HCT116 (cell line): ENCODE measurements at regions not wholly inside any gene's neighbourhood (a gene's known extent, or its start where the extent isn't known, plus 50 kb on each side); places are given as distances from the start of the nearest gene placed in this dataset.

ENCODE experiments used
- CBX3 ChIP-seq: IDR thresholded peaks from 2 replicates; pipeline ENCODE4 v1.6.1; 2012; ENCODE audit warnings: low read depth
- CEBPB ChIP-seq: IDR thresholded peaks from 2 replicates; pipeline ENCODE4 v1.6.1; 2012; ENCODE audit warnings: low read depth
- CTCF ChIP-seq, 3 experiments: fragments of 200-600 bp in 1 of 3; sonication (generic) in 1 of 3; IDR thresholded peaks in 2 of 3; conservative IDR thresholded peaks in 1 of 3; 2 replicates each; pipeline ENCODE4 v1.5.1; 2012 to 2017; ENCODE audit warnings: low read depth in 2 of 3, low read length in 2 of 3, antibody characterized with exemption in 1 of 3, borderline replicate concordance in 1 of 3, control low read depth in 1 of 3, mild to moderate bottlenecking in 1 of 3, mixed read lengths in 1 of 3, mixed run types in 1 of 3, moderate library complexity in 1 of 3; ENCODE audit not compliant: insufficient read depth in 1 of 3
- EZH2 ChIP-seq: fragments of 200-600 bp; sonication (generic); IDR thresholded peaks from 2 replicates; pipeline ENCODE4 v1.6.1; 2017; ENCODE audit warnings: antibody characterized with exemption, mixed run types
- POLR2A ChIP-seq: IDR thresholded peaks from 2 replicates; pipeline ENCODE4 v1.7.0; 2011; ENCODE audit warnings: borderline replicate concordance; ENCODE audit not compliant: insufficient read depth, insufficient read length; ENCODE audit errors: extremely low read depth
- YY1 ChIP-seq: IDR thresholded peaks from 2 replicates; pipeline ENCODE4 v1.6.1; 2011; ENCODE audit warnings: low read length, low read depth, moderate library complexity, mild to moderate bottlenecking; ENCODE audit not compliant: insufficient replicate concordance; ENCODE audit errors: extremely low read depth
- TF ChIP-seq, protein P1 (sequence below): IDR thresholded peaks from 2 replicates; pipeline ENCODE4 v1.6.1; 2012

GRCh38 chr2:39570130-39570555 is 95.6 kb upstream of the TMEM178A start:
- TF ChIP-seq CTCF (IDR thresholded peaks at IDR 0.05 in 2 of 3, conservative IDR thresholded peaks at IDR 0.05 in 1 of 3; ENCODE audit: borderline replicate concordance in 1 of 3, insufficient read depth in 1 of 3, low read depth in 2 of 3, low read length in 2 of 3) = no peak
- no peak for TF ChIP-seq POLR2A
- TF ChIP-seq CEBPB = no peak
- no peak for TF ChIP-seq CBX3
- TF ChIP-seq, protein P1, sequence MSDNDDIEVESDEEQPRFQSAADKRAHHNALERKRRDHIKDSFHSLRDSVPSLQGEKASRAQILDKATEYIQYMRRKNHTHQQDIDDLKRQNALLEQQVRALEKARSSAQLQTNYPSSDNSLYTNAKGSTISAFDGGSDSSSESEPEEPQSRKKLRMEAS = no peak
- TF ChIP-seq EZH2 = no peak
- no peak for TF ChIP-seq YY1
